ENCODE measurements at regions not wholly inside any gene's neighbourhood (a gene's known extent, or its start where the extent isn't known, plus 50 kb on each side); places are given as distances from the start of the nearest gene placed in this dataset.

- Mint-ChIP-seq H3K4me3 (no peak overlapping the region), H3K4me1 (no peaks in the 10 kb centered on the region), H3K36me3 (ENCODE audit: low read depth) (no peaks in the 10 kb centered on the region), H3K27ac (no peak overlapping the region), H3K9me3 (no peaks in the 10 kb centered on the region), H3K27me3 (peaks cover 4% of the 10 kb centered on the region)
- intact Hi-C loops (cut with micrococcal nuclease), result no loop called here
- no peak for TF ChIP-seq CTCF (IDR thresholded peaks at IDR 0.05)
- no peak for DNase-seq
- no peak for ATAC-seq (ENCODE audit: low read depth)
- ChIA-PET POLR2A (no interaction called here), CTCF (no interaction called here)
These were observed 150.9 kb downstream of the URI1 start for GRCh38 chr19:30092721-30093569.

- ATAC-seq (ENCODE audit: low read depth), result no peak
- no peak for TF ChIP-seq CTCF (IDR thresholded peaks at IDR 0.05)
- H3K4me3 Mint-ChIP-seq, result no peak overlapping the region
- peaks cover 4% of the 10 kb centered on the region for H3K27me3 Mint-ChIP-seq
- no peaks in the 10 kb centered on the region for H3K36me3 Mint-ChIP-seq (ENCODE audit: low read depth)
- intact Hi-C loops (cut with micrococcal nuclease), result no loop called here
- no peak overlapping the region for H3K27ac Mint-ChIP-seq
- H3K4me1 Mint-ChIP-seq, result no peaks in the 10 kb centered on the region
- H3K9me3 Mint-ChIP-seq, result no peaks in the 10 kb centered on the region
- DNase-seq, result no peak
- CTCF ChIA-PET, result no interaction called here
- POLR2A ChIA-PET, result no interaction called here
These were observed 152.1 kb downstream of the URI1 start for GRCh38 chr19:30093966-30094755.

GRCh38 chr19:30094756-30095140, 152.7 kb downstream of the URI1 start:
- ChIA-PET CTCF (no interaction called here), POLR2A (no interaction called here)
- no peak for TF ChIP-seq CTCF (IDR thresholded peaks at IDR 0.05)
- Mint-ChIP-seq H3K4me1 (no peaks in the 10 kb centered on the region), H3K27me3 (peaks cover 4% of the 10 kb centered on the region), H3K4me3 (no peak overlapping the region), H3K36me3 (ENCODE audit: low read depth) (no peaks in the 10 kb centered on the region), H3K27ac (no peak overlapping the region), H3K9me3 (no peaks in the 10 kb centered on the region)
- ATAC-seq (ENCODE audit: low read depth) (no peak), DNase-seq (no peak)
- intact Hi-C loops (cut with micrococcal nuclease), result no loop called here

GRCh38 chr19:30095171-30095570, 153.1 kb downstream of the URI1 start:
- ChIA-PET CTCF (no interaction called here), POLR2A (no interaction called here)
- no peaks in the 10 kb centered on the region for H3K36me3 Mint-ChIP-seq (ENCODE audit: low read depth)
- H3K4me3 Mint-ChIP-seq, result no peak overlapping the region
- intact Hi-C loops (cut with micrococcal nuclease), result no loop called here
- TF ChIP-seq CTCF (IDR thresholded peaks at IDR 0.05), result no peak
- no peaks in the 10 kb centered on the region for H3K4me1 Mint-ChIP-seq
- no peaks in the 10 kb centered on the region for H3K9me3 Mint-ChIP-seq
- peaks cover 4% of the 10 kb centered on the region for H3K27me3 Mint-ChIP-seq
- DNase-seq, result no peak
- no peak for ATAC-seq (ENCODE audit: low read depth)
- no peak overlapping the region for H3K27ac Mint-ChIP-seq

GRCh38 chr19:30096596-30097370, 154.7 kb downstream of the URI1 start:
- no peak for TF ChIP-seq CTCF (IDR thresholded peaks at IDR 0.05)
- intact Hi-C loops (cut with micrococcal nuclease), result no loop called here
- Mint-ChIP-seq H3K36me3 (ENCODE audit: low read depth) (no peaks in the 10 kb centered on the region), H3K4me1 (no peaks in the 10 kb centered on the region), H3K27me3 (peaks cover 4% of the 10 kb centered on the region), H3K27ac (no peak overlapping the region), H3K4me3 (no peak overlapping the region), H3K9me3 (no peaks in the 10 kb centered on the region)
- ATAC-seq (ENCODE audit: low read depth), result no peak
- CTCF ChIA-PET, result no interaction called here
- no peak for DNase-seq
- POLR2A ChIA-PET, result no interaction called here
